ENCODE measurements at regions not wholly inside any gene's neighbourhood (a gene's known extent, or its start where the extent isn't known, plus 50 kb on each side); places are given as distances from the start of the nearest gene placed in this dataset.
"Not testable (repeated sequence)": the region's sequence is repeated elsewhere in the genome, so short reads cannot be mapped to it uniquely, and the experiment has no call there.

- no peak for DNase-seq
Observed at GRCh38 chr12:111247083-111247783, 121.7 kb downstream of the PHETA1 start.

DNA sequence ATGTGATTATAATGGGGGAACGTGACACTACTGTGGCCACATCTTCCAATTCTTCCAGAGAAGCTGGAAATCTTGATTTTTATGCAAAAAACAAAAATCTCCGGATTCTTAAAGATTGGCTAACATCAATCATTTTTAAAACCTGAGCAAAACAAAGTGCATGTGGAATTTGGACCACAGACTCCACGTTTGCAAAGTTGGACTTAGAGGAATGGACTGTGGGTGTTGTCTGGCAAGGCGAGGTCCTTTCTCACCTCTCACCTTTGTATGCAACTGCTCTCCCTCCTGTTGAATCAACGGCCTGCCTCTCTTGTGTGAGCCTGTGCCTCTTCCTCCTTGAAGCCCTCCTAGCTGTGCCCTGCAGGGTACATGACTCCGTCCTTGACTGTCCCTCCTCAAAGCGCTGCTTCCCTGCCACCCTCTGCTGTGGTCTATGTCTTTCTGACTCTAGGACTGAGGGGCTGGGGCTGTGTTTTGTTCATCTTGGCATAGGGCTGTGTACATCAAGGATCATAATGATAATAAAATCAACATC, 122.4 kb downstream of the PHETA1 start:
- DNase-seq: no peak

DNA sequence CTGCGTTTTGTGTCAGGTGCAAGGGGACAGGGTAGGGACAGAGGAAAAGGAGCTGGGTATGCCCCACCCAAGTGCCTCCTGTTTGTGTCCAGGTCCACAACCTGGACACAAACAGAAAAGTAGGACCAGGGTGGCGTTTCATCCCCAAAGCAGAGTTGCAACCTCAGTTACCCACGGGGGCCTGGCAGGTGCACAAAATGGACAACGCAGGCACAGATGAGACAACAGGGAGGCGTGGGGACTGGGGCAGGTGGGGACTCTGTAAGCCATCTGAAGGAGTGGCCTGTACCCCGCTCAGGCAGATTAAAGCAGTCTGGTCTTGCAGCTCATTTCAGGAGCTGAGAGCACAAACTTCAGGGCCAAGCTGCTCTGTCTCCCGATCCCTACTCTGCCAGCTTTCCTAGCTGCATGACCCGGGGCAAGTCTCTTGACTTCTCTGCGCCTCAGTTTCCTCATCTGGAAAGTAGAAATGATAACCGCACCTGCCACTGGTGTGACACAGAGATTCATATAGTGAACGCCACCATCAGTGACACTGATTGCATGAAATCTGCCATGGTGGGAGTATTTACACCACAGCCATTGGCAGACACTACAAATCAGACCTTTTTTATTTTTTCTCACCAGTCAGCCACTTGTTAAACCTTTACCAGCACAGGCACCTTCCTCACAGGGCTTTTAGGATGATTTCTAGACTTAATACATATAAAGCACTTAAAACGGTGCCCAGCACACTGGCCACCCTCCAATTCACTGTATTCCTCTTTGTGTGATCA, 123.0 kb downstream of the PHETA1 start:
- no peak for DNase-seq

DNA sequence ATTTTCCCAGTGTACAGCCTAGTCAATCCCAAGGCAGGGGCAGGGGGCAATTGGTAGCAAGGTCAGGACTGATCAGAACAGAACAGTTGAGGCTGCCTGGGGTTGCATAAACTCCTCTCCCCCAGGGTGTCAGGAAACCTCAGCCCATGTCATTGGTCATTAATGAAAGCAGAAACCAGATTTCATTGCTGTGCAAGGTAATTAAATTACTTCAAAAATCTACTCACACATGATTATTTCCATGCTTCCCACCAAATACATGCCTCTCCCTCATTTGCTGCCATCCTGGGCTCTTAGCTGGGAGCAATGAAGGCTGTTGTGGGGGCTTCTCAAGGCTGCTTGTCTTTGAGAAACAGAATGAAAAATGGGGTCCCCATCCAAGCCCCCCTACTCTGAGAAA, 124.2 kb downstream of the PHETA1 start:
- DNase-seq: no peak

DNA sequence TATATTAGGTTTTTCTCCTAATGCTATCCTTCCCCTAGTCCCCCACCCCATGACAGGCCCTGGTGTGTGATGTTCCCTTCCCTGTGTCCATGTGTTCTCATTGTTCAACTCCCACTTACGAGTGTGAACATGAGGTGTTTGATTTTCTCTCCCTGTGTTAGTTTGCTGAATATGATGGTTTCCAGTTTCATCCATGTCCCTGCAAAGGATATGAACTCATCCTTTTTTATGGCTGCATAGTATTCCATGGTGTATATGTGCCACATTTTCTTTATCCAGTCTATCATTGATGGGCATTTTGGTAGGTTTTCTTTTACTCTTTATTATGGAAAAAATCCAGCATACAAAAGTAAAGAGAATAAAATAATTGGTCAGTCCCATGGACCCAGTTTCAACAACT, 126.1 kb downstream of the PHETA1 start:
- not testable (repeated sequence) for DNase-seq

- DNase-seq: no peak
Observed at GRCh38 chr12:111242184-111242583, 126.7 kb downstream of the PHETA1 start.

DNA sequence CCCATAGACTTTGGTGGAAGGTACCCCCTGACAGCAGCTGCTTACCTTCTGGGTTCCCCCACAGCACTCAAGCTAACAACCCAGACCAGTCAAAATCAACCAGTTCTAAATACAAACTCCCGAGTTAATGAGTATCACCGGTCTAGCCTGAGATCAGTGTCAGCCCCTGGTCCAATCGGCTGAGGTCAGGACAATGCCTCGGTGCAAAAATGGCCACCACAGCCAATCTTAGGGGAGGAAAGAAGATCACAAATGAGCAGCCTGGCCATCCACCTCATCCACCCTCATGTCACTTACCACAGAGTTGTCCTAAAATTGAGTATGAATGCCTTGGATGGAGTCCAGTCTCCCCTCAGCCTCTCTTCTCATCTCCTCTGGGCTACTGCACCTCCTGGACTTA, 128.5 kb downstream of the PHETA1 start:
- DNase-seq: no peak

DNA sequence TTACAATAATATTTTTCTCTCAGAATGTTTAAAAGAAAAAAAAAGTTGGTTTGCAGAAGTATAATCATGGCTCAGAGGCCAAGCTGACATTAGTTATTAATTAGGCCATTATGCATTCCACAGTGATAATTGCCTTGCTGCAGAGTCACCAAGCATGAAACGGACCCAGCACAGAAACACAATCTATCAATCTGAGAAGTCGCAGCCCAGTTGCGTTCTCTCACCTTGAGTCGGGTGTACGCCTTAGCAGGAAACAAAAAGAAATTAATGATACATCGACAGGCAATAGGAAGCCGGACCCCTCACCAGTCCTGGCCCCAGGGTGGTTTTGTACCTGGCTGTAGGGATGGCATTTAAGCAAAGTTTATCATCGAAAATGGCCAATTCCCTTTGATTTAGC, 129.7 kb downstream of the PHETA1 start:
- no peak for DNase-seq

DNA sequence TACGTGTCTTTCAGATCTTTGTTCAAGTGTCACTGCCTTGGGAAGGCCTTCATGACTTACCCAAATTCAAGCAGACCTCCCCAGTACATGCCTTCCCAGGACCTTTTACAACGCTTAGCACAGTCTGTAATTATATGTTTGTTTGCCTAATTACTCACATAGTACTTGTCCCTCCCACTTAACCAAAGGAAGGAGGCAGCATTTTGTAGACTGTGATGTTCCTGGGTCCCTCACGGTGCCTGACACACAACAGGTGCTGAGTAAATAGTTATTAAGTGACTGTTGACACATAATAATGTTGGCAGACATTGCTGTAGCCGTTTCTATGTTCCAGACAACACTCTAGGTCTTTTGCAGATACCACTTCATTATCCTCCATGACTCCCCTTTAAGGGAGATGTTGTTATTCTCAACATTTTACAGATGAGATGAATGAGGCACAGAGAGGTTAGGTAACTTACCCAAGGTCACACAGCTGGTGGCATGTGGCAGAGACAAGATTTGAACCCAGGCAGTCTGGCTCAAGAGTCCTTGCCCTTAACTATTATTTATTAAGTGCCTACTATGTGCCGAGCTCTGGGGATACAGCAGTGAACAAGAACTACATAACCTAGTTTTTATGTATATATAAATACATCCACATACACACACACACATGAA, 130.7 kb downstream of the PHETA1 start:
- no peak for DNase-seq

- DNase-seq: not testable (repeated sequence)
Observed at GRCh38 chr12:111234491-111234890, 134.4 kb downstream of the PHETA1 start.

- DNase-seq: no peak
Observed at GRCh38 chr12:111233786-111234185, 135.1 kb downstream of the PHETA1 start.

GRCh38 chr12:111230649-111231048, 138.2 kb downstream of the PHETA1 start:
- no peak for DNase-seq

DNA sequence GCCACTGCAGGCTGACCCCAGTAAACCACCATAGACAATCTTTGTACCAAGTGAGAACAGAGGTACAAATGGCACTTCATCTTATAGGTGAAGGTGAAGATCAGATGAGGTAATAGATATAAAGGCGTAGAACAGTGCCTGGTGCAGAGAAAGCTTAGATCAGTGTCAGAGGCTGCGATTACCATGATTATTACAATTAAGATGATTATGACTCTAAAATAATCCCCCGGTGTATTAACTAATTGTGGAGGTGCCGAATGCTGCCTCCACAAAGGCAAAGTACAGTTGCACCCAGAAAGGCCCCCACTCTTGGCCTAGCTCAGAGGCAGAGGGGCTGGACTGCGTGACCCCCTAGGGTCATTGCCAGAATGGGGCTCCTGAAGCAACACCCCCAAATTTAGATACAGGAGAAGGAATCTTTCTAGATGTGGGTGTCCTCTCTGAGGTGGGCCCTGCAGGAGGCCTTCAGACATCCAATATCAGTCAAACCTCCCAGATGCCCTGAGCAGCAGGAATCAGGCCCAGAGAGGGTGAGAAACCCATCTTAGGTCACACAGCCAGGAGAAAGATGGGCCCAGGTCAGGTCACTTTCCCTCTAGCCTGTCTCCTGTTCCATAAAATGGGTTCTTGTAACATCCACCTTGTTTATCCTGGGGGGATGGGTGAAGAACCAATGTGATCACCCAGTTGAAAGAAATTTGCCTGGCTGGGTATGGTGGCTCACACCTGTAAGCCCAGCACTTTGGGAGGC, 139.8 kb downstream of the PHETA1 start:
- no peak for DNase-seq

- DNase-seq: no peak
Observed at GRCh38 chr12:111227476-111228420, 141.1 kb downstream of the PHETA1 start.

DNA sequence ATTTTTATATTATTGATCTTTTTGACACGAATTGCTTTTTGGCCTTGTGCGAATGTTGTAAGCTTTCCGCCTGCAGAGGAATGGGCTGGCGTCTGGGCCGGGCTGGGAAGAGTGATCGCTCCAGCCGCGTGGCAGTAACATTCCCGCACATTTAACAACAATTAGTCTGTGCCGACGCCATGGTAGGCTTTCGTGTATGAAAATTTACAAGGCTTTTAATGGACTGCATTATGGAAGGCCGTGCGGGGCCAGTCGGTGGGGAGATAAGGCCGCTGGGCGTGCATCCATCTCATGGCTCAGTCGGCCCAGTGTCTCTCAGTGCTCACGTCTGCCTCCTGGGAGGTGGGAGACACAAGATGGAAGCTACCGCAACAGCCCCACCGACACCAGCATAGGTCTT, 142.2 kb downstream of the PHETA1 start:
- no peak for DNase-seq

- no peak for DNase-seq
Observed at GRCh38 chr12:111225307-111225706, 143.6 kb downstream of the PHETA1 start.

GRCh38 chr12:111224186-111225066, 144.5 kb downstream of the PHETA1 start:
- no peak for DNase-seq

DNA sequence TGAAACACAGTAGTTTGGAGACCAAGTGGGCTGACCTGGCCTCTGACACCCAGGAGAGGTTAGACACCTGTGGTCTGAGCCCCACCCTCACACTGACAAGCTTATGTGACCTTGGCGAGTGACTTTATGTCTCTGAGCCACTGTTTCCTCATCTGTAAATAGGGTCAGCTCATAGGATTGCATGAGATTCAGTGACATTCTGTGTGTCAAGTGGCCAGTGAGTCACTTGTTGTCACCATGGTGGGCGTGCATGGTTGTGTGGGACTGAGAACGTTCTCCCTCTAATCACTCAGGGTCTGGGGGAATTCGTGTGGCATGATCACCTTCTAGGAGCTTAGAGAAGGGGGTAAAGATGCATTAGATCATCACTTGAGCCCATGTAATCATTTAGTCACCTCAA, 146.4 kb downstream of the PHETA1 start:
- DNase-seq: no peak

DNA sequence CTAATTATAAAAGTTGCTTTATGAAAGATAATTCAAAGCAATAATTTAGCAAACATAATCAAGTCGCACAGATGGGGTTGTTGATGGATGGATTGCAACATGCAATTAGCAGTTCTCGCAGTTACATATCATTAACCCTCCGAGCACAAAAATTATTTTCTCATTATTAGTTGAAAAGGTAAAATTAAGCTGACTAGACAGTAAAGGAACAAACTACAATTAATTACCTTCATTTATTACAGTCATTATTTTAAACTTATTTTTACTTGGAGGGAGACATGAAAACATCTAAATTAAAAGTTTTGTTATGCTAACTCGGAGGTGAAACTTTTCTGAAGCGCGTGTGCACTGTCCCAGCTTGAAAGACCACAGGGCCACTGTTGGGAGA, 146.9 kb downstream of the PHETA1 start:
- no peak for DNase-seq
